GM19240 (cell line): ENCODE measurements at regions not wholly inside any gene's neighbourhood (a gene's known extent, or its start where the extent isn't known, plus 50 kb on each side); places are given as distances from the start of the nearest gene placed in this dataset.

Experiments
- DNase-seq: peaks from one replicate; pipeline ENCODE4 v3.0.0; 2011; ENCODE audit warnings: low spot score; ENCODE audit not compliant: insufficient read length

GRCh38 chr16:65781855-65782254 lies 584.6 kb upstream of the CDH5 start:
- no peak for DNase-seq

- DNase-seq: no peak
These were observed 585.1 kb upstream of the CDH5 start for GRCh38 chr16:65781363-65781762.

- no peak for DNase-seq
These were observed 587.3 kb upstream of the CDH5 start for GRCh38 chr16:65779201-65779600.

GRCh38 chr16:65776639-65777183 lies 589.8 kb upstream of the CDH5 start:
- no peak for DNase-seq

GRCh38 chr16:65775829-65776228 lies 590.7 kb upstream of the CDH5 start:
- DNase-seq: no peak

- no peak for DNase-seq
These were observed 592.1 kb upstream of the CDH5 start for GRCh38 chr16:65774350-65774749.

GRCh38 chr16:65773301-65773874 lies 593.1 kb upstream of the CDH5 start:
- no peak for DNase-seq

GRCh38 chr16:65772134-65772732 lies 594.3 kb upstream of the CDH5 start:
- no peak for DNase-seq

- DNase-seq: no peak
These were observed 594.8 kb upstream of the CDH5 start for GRCh38 chr16:65771707-65772106.

- DNase-seq: no peak
These were observed 595.7 kb upstream of the CDH5 start for GRCh38 chr16:65770752-65771151.

GRCh38 chr16:65769776-65770438 lies 596.6 kb upstream of the CDH5 start:
- DNase-seq: no peak

GRCh38 chr16:65769055-65769465 lies 597.4 kb upstream of the CDH5 start:
- no peak for DNase-seq

- no peak for DNase-seq
These were observed 599.4 kb upstream of the CDH5 start for GRCh38 chr16:65767125-65767524.

GRCh38 chr16:65763640-65764305 lies 602.7 kb upstream of the CDH5 start:
- no peak for DNase-seq

- DNase-seq: no peak
These were observed 605.6 kb upstream of the CDH5 start for GRCh38 chr16:65760874-65761273.

- no peak for DNase-seq
These were observed 607.9 kb upstream of the CDH5 start for GRCh38 chr16:65758620-65759019.

GRCh38 chr16:65757064-65757463 lies 609.4 kb upstream of the CDH5 start:
- DNase-seq: no peak

GRCh38 chr16:65756163-65756562 lies 610.3 kb upstream of the CDH5 start:
- no peak for DNase-seq

GRCh38 chr16:65754820-65755691 lies 611.4 kb upstream of the CDH5 start:
- no peak for DNase-seq

- no peak for DNase-seq
These were observed 614.0 kb upstream of the CDH5 start for GRCh38 chr16:65752522-65752844.
